H9 (cell line): ENCODE measurements at regions not wholly inside any gene's neighbourhood (a gene's known extent, or its start where the extent isn't known, plus 50 kb on each side); places are given as distances from the start of the nearest gene placed in this dataset.
"Not testable (repeated sequence)": the region's sequence is repeated elsewhere in the genome, so short reads cannot be mapped to it uniquely, and the experiment has no call there.

Experiments
- DNase-seq: peaks from one replicate; pipeline ENCODE4 v3.0.0-alpha.2; 2017
- H2AFZ ChIP-seq: one replicate; pipeline ENCODE4 v1.6.1; 2013; ENCODE audit warnings: mild to moderate bottlenecking, low read length, control low read depth, moderate library complexity
- H2AK5ac ChIP-seq: 2 replicates; pipeline ENCODE4 v1.6.1; 2013; ENCODE audit warnings: low read length, control low read depth, mixed read lengths; ENCODE audit not compliant: insufficient read length
- H2BK120ac ChIP-seq: one replicate; pipeline ENCODE4 v1.6.1; 2013; ENCODE audit warnings: low read depth, mild to moderate bottlenecking, low read length, control low read depth, inconsistent platforms; ENCODE audit not compliant: poor library complexity, severe bottlenecking
- H2BK12ac ChIP-seq: 2 replicates; pipeline ENCODE4 v1.6.1; 2013; ENCODE audit warnings: low read length, control low read depth, mixed read lengths, low read depth; ENCODE audit not compliant: insufficient read length
- H2BK15ac ChIP-seq: 2 replicates; pipeline ENCODE4 v1.6.1; 2013; ENCODE audit warnings: low read depth, low read length, control low read depth
- H2BK20ac ChIP-seq: one replicate; pipeline ENCODE4 v1.6.1; 2013; ENCODE audit warnings: low read depth, mild to moderate bottlenecking, low read length, control low read depth, inconsistent platforms; ENCODE audit not compliant: poor library complexity, severe bottlenecking
- H2BK5ac ChIP-seq: 2 replicates; pipeline ENCODE4 v1.6.1; 2013; ENCODE audit warnings: low read length, control low read depth, mixed read lengths; ENCODE audit not compliant: insufficient read length
- H3K14ac ChIP-seq: 2 replicates; pipeline ENCODE4 v1.6.1; 2013; ENCODE audit warnings: low read length, control low read depth; ENCODE audit not compliant: insufficient read depth
- H3K18ac ChIP-seq: 2 replicates; pipeline ENCODE4 v1.6.1; 2013; ENCODE audit warnings: low read depth, mild to moderate bottlenecking, mixed read lengths, low read length, control low read depth; ENCODE audit not compliant: insufficient read length
- H3K23ac ChIP-seq: 2 replicates; pipeline ENCODE4 v1.6.1; 2013; ENCODE audit warnings: low read length, control low read depth, mixed read lengths, low read depth; ENCODE audit not compliant: insufficient read length
- H3K23me2 ChIP-seq: 2 replicates; pipeline ENCODE4 v1.6.1; 2013; ENCODE audit warnings: low read depth, mild to moderate bottlenecking, mixed read lengths, low read length, control low read depth; ENCODE audit not compliant: insufficient read length, poor library complexity, severe bottlenecking
- H3K27ac ChIP-seq: 2 replicates; pipeline ENCODE4 v1.5.1; 2013; ENCODE audit warnings: low read length, control low read depth, mixed read lengths, low read depth; ENCODE audit not compliant: insufficient read length
- H3K27me3 ChIP-seq: 2 replicates; pipeline ENCODE4 v1.6.1; 2013; ENCODE audit warnings: low read length, control low read depth, inconsistent platforms; ENCODE audit not compliant: insufficient read depth
- H3K4ac ChIP-seq: 2 replicates; pipeline ENCODE4 v1.6.1; 2013; ENCODE audit warnings: low read depth, mild to moderate bottlenecking, control low read depth, inconsistent platforms, low read length, moderate library complexity
- H3K4me1 ChIP-seq: 2 replicates; pipeline ENCODE4 v1.6.1; 2013; ENCODE audit warnings: low read length, control low read depth, inconsistent platforms; ENCODE audit not compliant: insufficient read depth
- H3K4me2 ChIP-seq: 2 replicates; pipeline ENCODE4 v1.6.1; 2013; ENCODE audit warnings: low read length, control low read depth, mixed read lengths; ENCODE audit not compliant: insufficient read length, insufficient read depth
- H3K56ac ChIP-seq: 2 replicates; pipeline ENCODE4 v1.6.1; 2013; ENCODE audit warnings: low read depth, mild to moderate bottlenecking, mixed read lengths, low read length, control low read depth; ENCODE audit not compliant: insufficient read length
- H3K79me1 ChIP-seq: 2 replicates; pipeline ENCODE4 v1.6.1; 2013; ENCODE audit warnings: low read depth, mild to moderate bottlenecking, moderate library complexity, low read length, control low read depth, inconsistent platforms; ENCODE audit not compliant: insufficient read depth, poor library complexity, severe bottlenecking
- H3K79me2 ChIP-seq: 2 replicates; pipeline ENCODE4 v1.6.1; 2013; ENCODE audit warnings: low read length, control low read depth, inconsistent platforms; ENCODE audit not compliant: insufficient read depth
- H3K9ac ChIP-seq: 2 replicates; pipeline ENCODE4 v1.6.1; 2013; ENCODE audit warnings: low read length, control low read depth, mixed read lengths; ENCODE audit not compliant: insufficient read length; ENCODE audit errors: extremely low read depth
- H3K9me3 ChIP-seq: one replicate; pipeline ENCODE4 v1.6.1; 2013; ENCODE audit warnings: low read depth, low read length, inconsistent platforms; ENCODE audit not compliant: control insufficient read depth
- H3T11ph ChIP-seq: one replicate; pipeline ENCODE4 v1.6.1; 2013; ENCODE audit warnings: mild to moderate bottlenecking, low read length, control low read depth, inconsistent platforms
- H4K20me1 ChIP-seq: one replicate; pipeline ENCODE4 v1.6.1; 2013; ENCODE audit not compliant: control insufficient read depth, insufficient read length, insufficient read depth
- H4K5ac ChIP-seq: 2 replicates; pipeline ENCODE4 v1.6.1; 2013; ENCODE audit warnings: low read depth, mild to moderate bottlenecking, mixed read lengths, low read length, control low read depth; ENCODE audit not compliant: insufficient read length
- H4K8ac ChIP-seq: replicated peaks from 2 replicates; pipeline ENCODE4 v1.6.1; 2013; ENCODE audit warnings: low read length, control low read depth, mixed read lengths, low read depth; ENCODE audit not compliant: insufficient read length
- H4K91ac ChIP-seq: 2 replicates; pipeline ENCODE4 v1.6.1; 2013; ENCODE audit warnings: low read depth, mild to moderate bottlenecking, moderate library complexity, mixed read lengths, low read length, control low read depth; ENCODE audit not compliant: insufficient read length
- H3K27ac Mint-ChIP-seq, 3 experiments: 2 replicates in 2 of 3; 3 replicates in 1 of 3; pipeline ENCODE4 v1.8.0; 2020 to 2021; ENCODE audit warnings: mixed read lengths in 3 of 3, mild to moderate bottlenecking in 1 of 3, moderate library complexity in 1 of 3
- H3K27me3 Mint-ChIP-seq: 2 replicates; pipeline ENCODE4 v1.8.0; 2021; ENCODE audit warnings: low read depth, mild to moderate bottlenecking, moderate library complexity, mixed read lengths
- H3K36me3 Mint-ChIP-seq, 3 experiments: 2 replicates in 2 of 3; 3 replicates in 1 of 3; pipeline ENCODE4 v1.8.0; 2020 to 2021; ENCODE audit warnings: low read depth in 3 of 3, mixed read lengths in 3 of 3; ENCODE audit not compliant: insufficient read depth in 1 of 3
- H3K4me1 Mint-ChIP-seq, 2 experiments: 2 replicates each; pipeline ENCODE4 v1.8.0; 2020; ENCODE audit warnings: mixed read lengths in 2 of 2
- H3K4me3 Mint-ChIP-seq, 2 experiments: 2 replicates in 1 of 2; 3 replicates in 1 of 2; pipeline ENCODE4 v1.8.0; 2020 to 2021; ENCODE audit warnings: mild to moderate bottlenecking in 2 of 2, mixed read lengths in 2 of 2, moderate library complexity in 1 of 2
- H3K9me3 Mint-ChIP-seq, 2 experiments: 2 replicates in 1 of 2; 3 replicates in 1 of 2; pipeline ENCODE4 v1.8.0; 2020; ENCODE audit warnings: mild to moderate bottlenecking in 2 of 2, mixed read lengths in 2 of 2, moderate library complexity in 1 of 2
- WGBS: extraction: QIAGEN DNeasy Blood & Tissue Kit; methylation state at CpG from one replicate; pipeline ENCODE4 v1.1.7; 2013; ENCODE audit warnings: missing lambda C conversion rate, low lambda C conversion rate, mixed read lengths; ENCODE audit not compliant: insufficient read length; ENCODE audit errors: extremely low coverage; 5-methylcytosine and 5-hydroxymethylcytosine counted together
- TF ChIP-seq, protein P1 (sequence below): fragments of 200-600 bp; sonication (generic); conservative IDR thresholded peaks from 3 replicates; pipeline ENCODE4 v1.8.0; 2021; ENCODE audit warnings: antibody characterized with exemption, mild to moderate bottlenecking

DNA sequence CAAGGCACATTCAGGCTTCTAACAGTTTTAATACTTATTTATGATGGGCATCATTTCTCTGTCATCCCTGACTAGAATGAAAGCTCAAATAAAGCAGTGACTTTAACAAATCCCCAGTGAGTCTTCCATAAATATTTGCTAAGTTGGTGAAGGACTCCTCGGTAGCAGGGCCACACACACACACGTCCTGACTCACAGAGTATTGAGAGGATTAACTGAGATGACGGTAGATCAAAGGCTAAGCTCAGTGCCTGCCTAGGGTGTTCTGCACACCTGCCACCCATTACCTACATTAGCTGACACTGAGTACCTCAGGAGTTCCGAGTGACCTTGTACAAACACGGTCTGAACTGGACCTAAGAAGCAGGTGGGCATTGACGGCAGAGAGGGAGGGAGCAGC lies 197.3 kb upstream of the SFSWAP start:
- no CpG with 5 or more reads among the region's 6 CpGs for WGBS
- Histone ChIP-seq H2BK15ac (no peak overlapping the region), H3T11ph (no peak overlapping the region), H4K20me1 (no peaks in the 10 kb centered on the region), H2BK5ac (no peak overlapping the region), H2AK5ac (no peak overlapping the region), H3K14ac (no peak overlapping the region), H2BK20ac (no peak overlapping the region), H4K5ac (no peak overlapping the region), H3K9ac (no peak overlapping the region), H3K79me1 (no peaks in the 10 kb centered on the region), H3K4ac (no peak overlapping the region), H3K18ac (no peak overlapping the region), H3K56ac (no peak overlapping the region), H3K27ac (no peak overlapping the region), H3K4me1 (no peaks in the 10 kb centered on the region; the same call in 1 of the 2 replicates), H4K91ac (no peak overlapping the region), H3K79me2 (no peaks in the 10 kb centered on the region), H2BK12ac (no peak overlapping the region), H3K4me2 (no peak overlapping the region), H3K27me3 (no peaks in the 10 kb centered on the region), H3K23me2 (no peaks in the 10 kb centered on the region), H2BK120ac (no peak overlapping the region), H4K8ac (no peak overlapping the region), H2AFZ (no peak overlapping the region), H3K23ac (no peak overlapping the region), H3K9me3 (no peaks in the 10 kb centered on the region)
- Mint-ChIP-seq H3K9me3 (peaks cover 8 to 12% of the 10 kb centered on the region in 2 experiments; a peak in 4 of 5 replicates), H3K27ac (no peak overlapping the region; a peak in 2 of 7 replicates), H3K36me3 (no peaks in the 10 kb centered on the region), H3K4me3 (no peak overlapping the region), H3K4me1 (peaks cover 15 to 21% of the 10 kb centered on the region in 2 experiments), H3K27me3 (peaks cover 5% of the 10 kb centered on the region; the same call in 1 of the 2 replicates)
- DNase-seq = no peak
- TF ChIP-seq, protein P1, sequence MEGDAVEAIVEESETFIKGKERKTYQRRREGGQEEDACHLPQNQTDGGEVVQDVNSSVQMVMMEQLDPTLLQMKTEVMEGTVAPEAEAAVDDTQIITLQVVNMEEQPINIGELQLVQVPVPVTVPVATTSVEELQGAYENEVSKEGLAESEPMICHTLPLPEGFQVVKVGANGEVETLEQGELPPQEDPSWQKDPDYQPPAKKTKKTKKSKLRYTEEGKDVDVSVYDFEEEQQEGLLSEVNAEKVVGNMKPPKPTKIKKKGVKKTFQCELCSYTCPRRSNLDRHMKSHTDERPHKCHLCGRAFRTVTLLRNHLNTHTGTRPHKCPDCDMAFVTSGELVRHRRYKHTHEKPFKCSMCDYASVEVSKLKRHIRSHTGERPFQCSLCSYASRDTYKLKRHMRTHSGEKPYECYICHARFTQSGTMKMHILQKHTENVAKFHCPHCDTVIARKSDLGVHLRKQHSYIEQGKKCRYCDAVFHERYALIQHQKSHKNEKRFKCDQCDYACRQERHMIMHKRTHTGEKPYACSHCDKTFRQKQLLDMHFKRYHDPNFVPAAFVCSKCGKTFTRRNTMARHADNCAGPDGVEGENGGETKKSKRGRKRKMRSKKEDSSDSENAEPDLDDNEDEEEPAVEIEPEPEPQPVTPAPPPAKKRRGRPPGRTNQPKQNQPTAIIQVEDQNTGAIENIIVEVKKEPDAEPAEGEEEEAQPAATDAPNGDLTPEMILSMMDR = no peak

DNA sequence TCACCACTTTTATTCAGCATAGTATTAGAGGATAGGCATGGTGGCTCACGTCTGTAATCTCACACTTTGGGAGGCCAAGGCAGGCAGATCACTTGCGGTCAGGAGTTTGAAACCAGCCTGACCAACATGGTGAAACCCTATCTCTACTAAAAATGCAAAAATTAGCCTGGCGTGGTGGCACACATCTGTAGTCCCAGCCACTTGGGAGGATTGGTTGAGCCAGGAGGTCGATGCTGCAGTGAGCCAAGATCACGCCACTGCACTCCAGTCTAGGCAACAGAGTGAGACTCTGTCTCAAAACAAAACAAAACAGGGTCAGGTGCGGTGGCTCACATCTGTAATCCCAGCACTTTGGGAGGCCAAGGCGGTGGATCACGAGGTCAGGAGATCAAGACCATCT lies 190.3 kb upstream of the SFSWAP start:
- H3T11ph ChIP-seq, H3K18ac ChIP-seq, H3K23ac ChIP-seq, H4K8ac ChIP-seq, H2AFZ ChIP-seq, H3K9me3 ChIP-seq, H3K4me1 ChIP-seq, H3K9ac ChIP-seq, H3K79me1 ChIP-seq, H3K27me3 ChIP-seq, H3K4me3 Mint-ChIP-seq, DNase-seq, H3K36me3 Mint-ChIP-seq, H3K27ac ChIP-seq, H2BK20ac ChIP-seq, H4K20me1 ChIP-seq, H3K27me3 Mint-ChIP-seq, H3K23me2 ChIP-seq, H4K5ac ChIP-seq, H3K27ac Mint-ChIP-seq, H3K56ac ChIP-seq, H2AK5ac ChIP-seq, H3K4me1 Mint-ChIP-seq, H3K79me2 ChIP-seq, H2BK12ac ChIP-seq, H2BK5ac ChIP-seq, H2BK15ac ChIP-seq, H2BK120ac ChIP-seq, H3K14ac ChIP-seq, H3K4ac ChIP-seq, H3K4me2 ChIP-seq, H4K91ac ChIP-seq: not testable (repeated sequence)
- no CpG with 5 or more reads among the region's 8 CpGs for WGBS
- H3K9me3 Mint-ChIP-seq = peaks cover 8 to 12% of the 10 kb centered on the region in 2 experiments; a peak in 3 of 5 replicates
